ENCODE measurements at regions not wholly inside any gene's neighbourhood (a gene's known extent, or its start where the extent isn't known, plus 50 kb on each side); places are given as distances from the start of the nearest gene placed in this dataset.

- DNase-seq, result no peak
- Histone ChIP-seq H3K27me3 (no peaks in the 10 kb centered on the region), H3K9me3 (no peaks in the 10 kb centered on the region), H3K27ac (no peak overlapping the region), H3K4me1 (no peaks in the 10 kb centered on the region), H3K4me3 (replicated peaks in 1 of 3) (no peak overlapping the region), H3K36me3 (no peaks in the 10 kb centered on the region)
- intact Hi-C loops (cut with DNase I), result no loop called here
- TF ChIP-seq CTCF (IDR thresholded peaks at IDR 0.05) (no peak), POLR2A (IDR thresholded peaks at IDR 0.05) (no peak)
- WGBS, 2 donors, result 98% methylated on average over 2 of the region's 2 CpGs
Measured at GRCh38 chr1:193749868-193750267, 563.5 kb upstream of the B3GALT2 start.

- Histone ChIP-seq H3K36me3 (no peaks in the 10 kb centered on the region), H3K27ac (no peak overlapping the region), H3K27me3 (no peaks in the 10 kb centered on the region), H3K4me3 (replicated peaks in 1 of 3) (no peak overlapping the region), H3K9me3 (no peaks in the 10 kb centered on the region), H3K4me1 (no peaks in the 10 kb centered on the region)
- intact Hi-C loops (cut with DNase I), result no loop called here
- WGBS, 2 donors, result 97% methylated on average over 1 of the region's 1 CpG
- DNase-seq, result no peak
- no peak for TF ChIP-seq CTCF (IDR thresholded peaks at IDR 0.05)
- no peak for TF ChIP-seq POLR2A (IDR thresholded peaks at IDR 0.05)
Measured at GRCh38 chr1:193747579-193747978, 561.2 kb upstream of the B3GALT2 start.

GRCh38 chr1:193741228-193741627, 554.8 kb upstream of the B3GALT2 start:
- TF ChIP-seq CTCF (IDR thresholded peaks at IDR 0.05) (no peak), POLR2A (IDR thresholded peaks at IDR 0.05) (no peak)
- WGBS, 2 donors, result 63 to 65% methylated on average over 2 of the region's 2 CpGs
- Histone ChIP-seq H3K27ac (no peak overlapping the region), H3K4me3 (replicated peaks in 1 of 3) (no peak overlapping the region), H3K27me3 (no peaks in the 10 kb centered on the region), H3K4me1 (no peaks in the 10 kb centered on the region), H3K9me3 (no peaks in the 10 kb centered on the region), H3K36me3 (no peaks in the 10 kb centered on the region)
- intact Hi-C loops (cut with DNase I), result no loop called here
- DNase-seq, result no peak

GRCh38 chr1:193740762-193741161, 554.3 kb upstream of the B3GALT2 start:
- Histone ChIP-seq H3K36me3 (no peaks in the 10 kb centered on the region), H3K4me1 (no peaks in the 10 kb centered on the region), H3K9me3 (no peaks in the 10 kb centered on the region), H3K27ac (no peak overlapping the region), H3K27me3 (no peaks in the 10 kb centered on the region), H3K4me3 (replicated peaks in 1 of 3) (no peak overlapping the region)
- TF ChIP-seq CTCF (IDR thresholded peaks at IDR 0.05), result no peak
- no peak for TF ChIP-seq POLR2A (IDR thresholded peaks at IDR 0.05)
- intact Hi-C loops (cut with DNase I), result no loop called here
- DNase-seq, result no peak
- WGBS, 2 donors, result 84 to 90% methylated on average over 1 of the region's 1 CpG

GRCh38 chr1:193736507-193736906, 550.1 kb upstream of the B3GALT2 start:
- intact Hi-C loops (cut with DNase I), result loop anchor here (5.0 kb wide), 1 partner anchor 144 kb away; no protein-coding TSS in a partner anchor
- TF ChIP-seq CTCF (IDR thresholded peaks at IDR 0.05) (no peak), POLR2A (IDR thresholded peaks at IDR 0.05) (no peak)
- 95 to 97% methylated on average over 3 of the region's 3 CpGs for WGBS, 2 donors
- DNase-seq, result no peak
- Histone ChIP-seq H3K4me3 (replicated peaks in 1 of 3) (no peak overlapping the region), H3K4me1 (no peaks in the 10 kb centered on the region), H3K36me3 (no peaks in the 10 kb centered on the region), H3K27ac (no peak overlapping the region), H3K27me3 (no peaks in the 10 kb centered on the region), H3K9me3 (no peaks in the 10 kb centered on the region)

All from thyroid gland (tissue), 4 donors.